T-cell (primary cell): ENCODE measurements at regions not wholly inside any gene's neighbourhood (a gene's known extent, or its start where the extent isn't known, plus 50 kb on each side); places are given as distances from the start of the nearest gene placed in this dataset.
"Not testable (repeated sequence)": the region's sequence is repeated elsewhere in the genome, so short reads cannot be mapped to it uniquely, and the experiment has no call there.

Experiments
- ATAC-seq, 4 experiments: fragments of 200-7000 bp in 3 of 4; fragments of 150-1000 bp in 1 of 4; cut with Tn5 transposase; replicated peaks in 1 of 4; 1 replicate in 3 of 4; 2 replicates in 1 of 4; pipeline ENCODE4 v1.10.0; 2021; ENCODE audit warnings: moderate library complexity in 3 of 4, mild to moderate bottlenecking in 2 of 4, moderate number of reproducible peaks in 1 of 4
- CTCF ChIA-PET, 2 donors: fragments of 300-600 bp; sonication (Branson Sonifier 250); formaldehyde crosslinking; loops; one replicate each; lab custom pipeline; 2022; ENCODE audit warnings: antibody characterized with exemption in 2 of 2; lab: Charles Lee
- POLR2A ChIA-PET, 2 donors: fragments of 300-600 bp; sonication (Branson Sonifier 250); formaldehyde crosslinking; loops; one replicate each; lab custom pipeline; 2022; ENCODE audit warnings: antibody characterized with exemption in 2 of 2; lab: Charles Lee
- DNase-seq, 35 experiments: peaks; one replicate each; pipeline versions ENCODE4 v3.0.0 to v3.0.0-alpha.2; 2013 to 2023
- H3K27ac ChIP-seq: one replicate; pipeline ENCODE4 v1.5.1; 2013; ENCODE audit warnings: low read length
- H3K27me3 ChIP-seq, 2 experiments: replicated peaks in 1 of 2; 1 replicate in 1 of 2; 2 replicates in 1 of 2; pipeline versions ENCODE4 v1.6.1 to v1.7.0; 2013; ENCODE audit warnings: low read length in 1 of 2, mixed read lengths in 1 of 2; ENCODE audit not compliant: control insufficient read depth in 2 of 2, insufficient read depth in 2 of 2; ENCODE audit errors: extremely low read depth in 1 of 2
- H3K36me3 ChIP-seq, 2 donors: 1 replicate in 1 of 2; 2 replicates in 1 of 2; pipeline versions ENCODE4 v1.6.1 to v1.7.0; 2013; ENCODE audit warnings: low read length in 1 of 2; ENCODE audit not compliant: control insufficient read depth in 2 of 2, insufficient read depth in 1 of 2; ENCODE audit errors: extremely low read depth in 1 of 2
- H3K4me1 ChIP-seq, 2 experiments: 1 replicate in 1 of 2; 2 replicates in 1 of 2; pipeline versions ENCODE4 v1.6.1 to v1.7.0; 2013; ENCODE audit warnings: low read length in 2 of 2, mixed read lengths in 1 of 2; ENCODE audit not compliant: insufficient read depth in 2 of 2, control insufficient read depth in 1 of 2; ENCODE audit errors: extremely low read depth in 1 of 2
- H3K4me3 ChIP-seq, 2 donors: 1 replicate in 1 of 2; 2 replicates in 1 of 2; pipeline versions ENCODE4 v1.5.1 to v1.7.0; 2013; ENCODE audit warnings: mild to moderate bottlenecking in 2 of 2, low read length in 1 of 2, moderate library complexity in 1 of 2; ENCODE audit not compliant: control insufficient read depth in 1 of 2; ENCODE audit errors: extremely low read depth in 1 of 2
- H3K9me3 ChIP-seq: 2 replicates; pipeline ENCODE4 v1.7.0; 2013
- H3K27ac Mint-ChIP-seq, 2 donors: one replicate each; pipeline ENCODE4 v1.8.0; 2020 to 2021; ENCODE audit warnings: mild to moderate bottlenecking in 2 of 2, mixed read lengths in 2 of 2
- H3K27me3 Mint-ChIP-seq, 2 donors: one replicate each; pipeline ENCODE4 v1.8.0; 2021 to 2022; ENCODE audit warnings: mixed read lengths in 2 of 2
- H3K36me3 Mint-ChIP-seq: one replicate; pipeline ENCODE4 v1.8.0; 2021; ENCODE audit warnings: mixed read lengths
- H3K4me1 Mint-ChIP-seq, 3 donors: one replicate each; pipeline ENCODE4 v1.8.0; 2020 to 2022; ENCODE audit warnings: mixed read lengths in 3 of 3, mild to moderate bottlenecking in 1 of 3
- H3K4me3 Mint-ChIP-seq, 3 donors: one replicate each; pipeline ENCODE4 v1.8.0; 2020 to 2022; ENCODE audit warnings: mild to moderate bottlenecking in 3 of 3, mixed read lengths in 3 of 3, moderate library complexity in 3 of 3
- H3K9me3 Mint-ChIP-seq, 3 donors: one replicate each; pipeline ENCODE4 v1.8.0; 2020 to 2022; ENCODE audit warnings: mixed read lengths in 3 of 3
- WGBS: methylation state at CpG from one replicate; pipeline ENCODE4 v1.1.5; 2013; ENCODE audit warnings: missing lambda C conversion rate; ENCODE audit not compliant: insufficient coverage; 5-methylcytosine and 5-hydroxymethylcytosine counted together

DNA sequence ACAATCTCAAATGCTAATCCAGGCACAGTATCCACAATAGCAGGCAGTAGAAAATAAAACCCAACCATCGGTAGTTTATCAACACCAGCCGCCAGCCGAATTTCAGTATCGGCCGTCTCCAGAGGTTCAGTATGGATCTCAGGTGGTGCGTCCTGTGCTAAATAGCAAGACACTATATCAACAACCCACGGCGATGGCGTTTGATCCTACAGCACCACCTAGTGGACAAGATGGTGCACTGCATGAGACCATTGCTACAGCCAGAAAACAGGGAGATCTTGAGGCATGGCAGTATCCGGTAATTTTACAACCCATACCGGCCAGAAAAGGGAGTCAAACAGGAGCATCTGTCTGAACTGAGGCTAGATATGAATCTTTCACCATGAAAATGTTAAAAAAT is 112.0 kb upstream of the FRG2C start:
- H3K27ac Mint-ChIP-seq = not testable (repeated sequence)

GRCh38 chr3:75564427-75564826 is 99.7 kb upstream of the FRG2C start:
- CTCF ChIA-PET, ATAC-seq, H3K27me3 Mint-ChIP-seq, H3K4me1 ChIP-seq, H3K9me3 Mint-ChIP-seq, H3K27me3 ChIP-seq, DNase-seq, H3K4me3 ChIP-seq, H3K36me3 Mint-ChIP-seq, H3K27ac Mint-ChIP-seq, H3K36me3 ChIP-seq, POLR2A ChIA-PET, H3K4me3 Mint-ChIP-seq, H3K27ac ChIP-seq, H3K9me3 ChIP-seq, H3K4me1 Mint-ChIP-seq: not testable (repeated sequence)
- WGBS = 79% methylated on average over 3 of the region's 3 CpGs

More for the DNA sequence above, 112.0 kb upstream of the FRG2C start:
- H3K36me3 ChIP-seq, H3K4me3 Mint-ChIP-seq, H3K4me1 Mint-ChIP-seq, CTCF ChIA-PET, POLR2A ChIA-PET, H3K36me3 Mint-ChIP-seq, H3K27ac ChIP-seq, H3K27me3 ChIP-seq, H3K4me1 ChIP-seq, H3K27me3 Mint-ChIP-seq, H3K4me3 ChIP-seq, H3K9me3 ChIP-seq, ATAC-seq: not testable (repeated sequence)
- peak in 1 of 35 experiments; percentile 0 for DNase-seq
- peaks cover 11 to 47% (median 43%) of the 10 kb centered on the region in 3 donors for H3K9me3 Mint-ChIP-seq
- WGBS = 100% methylated on average over 2 of the region's 11 CpGs

GRCh38 chr3:75572303-75572702 is 91.8 kb upstream of the FRG2C start:
- H3K27ac ChIP-seq, H3K9me3 ChIP-seq, H3K36me3 Mint-ChIP-seq, CTCF ChIA-PET, H3K4me3 ChIP-seq, DNase-seq, H3K27ac Mint-ChIP-seq, ATAC-seq, H3K4me3 Mint-ChIP-seq, H3K27me3 Mint-ChIP-seq, H3K27me3 ChIP-seq, H3K9me3 Mint-ChIP-seq, H3K4me1 Mint-ChIP-seq, H3K4me1 ChIP-seq, POLR2A ChIA-PET, H3K36me3 ChIP-seq: not testable (repeated sequence)
- no CpG with 5 or more reads among the region's 7 CpGs for WGBS

- POLR2A ChIA-PET, DNase-seq, H3K4me3 ChIP-seq, H3K27ac ChIP-seq, H3K36me3 ChIP-seq, CTCF ChIA-PET, H3K27ac Mint-ChIP-seq, H3K9me3 ChIP-seq, ATAC-seq, H3K9me3 Mint-ChIP-seq, H3K36me3 Mint-ChIP-seq: not testable (repeated sequence)
- peaks cover 0 to 10% of the 10 kb centered on the region in 2 experiments for H3K4me1 ChIP-seq
- peaks cover 0 to 12% (median 5%) of the 10 kb centered on the region in 3 donors for H3K4me1 Mint-ChIP-seq
- peak overlapping the region; percentile 53 to 67 (median 65) for H3K4me3 Mint-ChIP-seq
- H3K27me3 Mint-ChIP-seq = peaks cover 8 to 47% of the 10 kb centered on the region in 2 donors
- H3K27me3 ChIP-seq = peaks cover 0 to 25% of the 10 kb centered on the region in 2 experiments
- WGBS = 40% methylated on average over 2 of the region's 10 CpGs
Observed at GRCh38 chr3:75579091-75579490, 85.0 kb upstream of the FRG2C start.

- H3K9me3 ChIP-seq, H3K27ac ChIP-seq, POLR2A ChIA-PET, H3K4me3 ChIP-seq, H3K27ac Mint-ChIP-seq, CTCF ChIA-PET, H3K9me3 Mint-ChIP-seq, H3K36me3 Mint-ChIP-seq, H3K36me3 ChIP-seq, ATAC-seq: not testable (repeated sequence)
- peaks cover 0 to 25% of the 10 kb centered on the region in 2 experiments for H3K27me3 ChIP-seq
- peaks cover 0 to 10% of the 10 kb centered on the region in 2 experiments for H3K4me1 ChIP-seq
- H3K4me1 Mint-ChIP-seq = peaks cover 0 to 12% (median 5%) of the 10 kb centered on the region in 3 donors
- 8% methylated on average over 5 of the region's 27 CpGs for WGBS
- peak overlapping the region; percentile 53 to 67 (median 65) for H3K4me3 Mint-ChIP-seq
- H3K27me3 Mint-ChIP-seq = peaks cover 8 to 48% of the 10 kb centered on the region in 2 donors
- peak in 1 of 35 experiments; percentile 0 for DNase-seq
Observed at GRCh38 chr3:75579536-75579935, 84.6 kb upstream of the FRG2C start.

DNA sequence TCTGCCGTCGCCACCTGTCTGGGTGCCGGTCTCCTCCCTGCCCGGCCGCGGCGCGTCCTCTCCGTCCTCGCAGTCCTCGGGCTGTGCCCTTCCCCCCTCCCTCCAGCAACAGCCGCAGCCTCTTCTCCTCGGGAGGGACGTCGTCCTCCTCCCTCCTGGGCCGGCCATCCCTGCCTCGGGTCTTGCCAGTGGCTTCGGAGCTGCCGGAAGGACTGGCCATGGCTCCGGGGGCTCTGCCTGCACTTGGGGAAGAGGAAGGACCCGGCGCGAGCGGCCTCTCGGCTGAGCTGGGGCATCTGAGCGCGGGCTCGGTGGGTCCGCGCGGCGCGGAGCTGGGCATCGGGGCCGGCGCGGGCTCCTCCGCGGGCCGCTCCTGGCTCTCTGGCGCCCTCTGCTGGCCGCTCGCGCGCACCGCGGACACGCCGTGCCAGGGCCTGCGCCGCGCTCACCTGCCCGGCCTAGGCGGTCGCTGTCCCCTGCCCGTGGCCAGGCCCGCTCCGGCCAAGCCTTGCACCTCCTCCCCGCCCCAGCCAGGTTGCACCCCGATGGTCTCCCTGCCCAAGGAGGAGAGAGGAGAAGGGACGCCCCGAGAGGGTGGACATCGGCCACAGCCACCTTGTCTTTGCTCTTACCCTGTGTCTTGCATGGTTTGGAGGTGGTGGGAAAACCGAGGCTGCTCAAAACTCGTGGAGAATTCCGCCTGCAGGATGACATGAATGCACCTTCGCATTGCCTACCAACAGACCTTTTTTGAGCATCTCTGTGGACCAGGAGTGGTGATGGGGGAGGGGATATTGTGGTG is 83.9 kb upstream of the FRG2C start:
- peaks cover 8 to 46% of the 10 kb centered on the region in 2 donors for H3K27me3 Mint-ChIP-seq
- ATAC-seq (peak in 1 of 4 experiments; percentile 45), DNase-seq (peak in 27 of 35 experiments; percentile 3 to 39 (median 16))
- POLR2A ChIA-PET, H3K9me3 ChIP-seq, CTCF ChIA-PET, H3K27ac ChIP-seq, H3K36me3 ChIP-seq, H3K36me3 Mint-ChIP-seq, H3K9me3 Mint-ChIP-seq: not testable (repeated sequence)
- WGBS = 4% methylated on average over 33 of the region's 67 CpGs
- H3K4me3 Mint-ChIP-seq = peak overlapping the region; percentile 52 to 67 (median 59)
- H3K4me1 Mint-ChIP-seq = peaks cover 0 to 12% (median 5%) of the 10 kb centered on the region in 3 donors
- Histone ChIP-seq H3K27me3 (peaks cover 0 to 24% of the 10 kb centered on the region in 2 experiments), H3K4me3 (peak overlapping the region in 1 of 2 donors; percentile 35), H3K4me1 (peaks cover 0 to 10% of the 10 kb centered on the region in 2 experiments)
- H3K27ac Mint-ChIP-seq = peak overlapping the region in 1 of 2 donors; percentile 76
